Skin of body (tissue), 1 donor: ENCODE measurements at regions not wholly inside any gene's neighbourhood (a gene's known extent, or its start where the extent isn't known, plus 50 kb on each side); places are given as distances from the start of the nearest gene placed in this dataset.

Source experiments
- DNase-seq: peaks from one replicate; lab custom pipeline; 2025; lab: John Stamatoyannopoulos, UW

GRCh38 chr5:133741396-133741795 lies 129.1 kb upstream of the FSTL4 start:
- no peak for DNase-seq

- no peak for DNase-seq
Observed at GRCh38 chr5:133739181-133739780, 126.9 kb upstream of the FSTL4 start.

- no peak for DNase-seq
Observed at GRCh38 chr5:133738271-133738670, 125.9 kb upstream of the FSTL4 start.

- DNase-seq: no peak
Observed at GRCh38 chr5:133736512-133736911, 124.2 kb upstream of the FSTL4 start.

- no peak for DNase-seq
Observed at GRCh38 chr5:133735346-133735745, 123.0 kb upstream of the FSTL4 start.

- DNase-seq: no peak
Observed at GRCh38 chr5:133734916-133735315, 122.6 kb upstream of the FSTL4 start.

GRCh38 chr5:133732536-133732935 lies 120.2 kb upstream of the FSTL4 start:
- no peak for DNase-seq

- no peak for DNase-seq
Observed at GRCh38 chr5:133731951-133732350, 119.6 kb upstream of the FSTL4 start.

GRCh38 chr5:133730866-133731265 lies 118.5 kb upstream of the FSTL4 start:
- DNase-seq: no peak

GRCh38 chr5:133730346-133730745 lies 118.0 kb upstream of the FSTL4 start:
- DNase-seq: no peak

- DNase-seq: no peak
Observed at GRCh38 chr5:133729800-133730199, 117.5 kb upstream of the FSTL4 start.

- DNase-seq: no peak
Observed at GRCh38 chr5:133728475-133728874, 116.1 kb upstream of the FSTL4 start.

GRCh38 chr5:133727636-133728035 lies 115.3 kb upstream of the FSTL4 start:
- no peak for DNase-seq

- no peak for DNase-seq
Observed at GRCh38 chr5:133723651-133724366, 111.5 kb upstream of the FSTL4 start.

- DNase-seq: no peak
Observed at GRCh38 chr5:133723126-133723525, 110.8 kb upstream of the FSTL4 start.

- no peak for DNase-seq
Observed at GRCh38 chr5:133721365-133721764, 109.0 kb upstream of the FSTL4 start.

- no peak for DNase-seq
Observed at GRCh38 chr5:133718457-133718856, 106.1 kb upstream of the FSTL4 start.

GRCh38 chr5:133716532-133717183 lies 104.3 kb upstream of the FSTL4 start:
- DNase-seq: no peak

- no peak for DNase-seq
Observed at GRCh38 chr5:133715616-133716015, 103.3 kb upstream of the FSTL4 start.

GRCh38 chr5:133715216-133715615 lies 102.9 kb upstream of the FSTL4 start:
- no peak for DNase-seq

GRCh38 chr5:133714161-133714915 lies 102.0 kb upstream of the FSTL4 start:
- DNase-seq: no peak

- no peak for DNase-seq
Observed at GRCh38 chr5:133713751-133714150, 101.4 kb upstream of the FSTL4 start.
